SK-N-SH (cell line): ENCODE measurements at regions not wholly inside any gene's neighbourhood (a gene's known extent, or its start where the extent isn't known, plus 50 kb on each side); places are given as distances from the start of the nearest gene placed in this dataset.
A peak's percentile ranks its signal among the peaks of the same experiment; 100 is the strongest.

Experiments used
- CTCF ChIA-PET: fragments of 300-600, 350-600 bp; formaldehyde crosslinking; extraction: SDS; loops from one replicate; lab custom pipeline; 2021; lab: Yijun Ruan, JAX
- POLR2A ChIA-PET: fragments of 350-600 bp; sonication (Branson Sonifier 250); formaldehyde crosslinking; extraction: SDS; loops from one replicate; lab custom pipeline; 2020; ENCODE audit warnings: antibody characterized with exemption, inconsistent platforms; lab: Yijun Ruan, JAX
- DNase-seq: peaks from one replicate; pipeline ENCODE4 v3.0.0; 2012
- H2AFZ ChIP-seq: fragments of 200-600 bp; sonication (generic); 2 replicates; pipeline ENCODE4 v1.8.1; 2016; ENCODE audit warnings: antibody characterized with exemption, mild to moderate bottlenecking, low read depth
- H3F3A ChIP-seq: fragments of 200-600 bp; sonication (generic); replicated peaks from 2 replicates; pipeline ENCODE3; 2016; ENCODE audit warnings: antibody characterized with exemption, mild to moderate bottlenecking; ENCODE audit not compliant: insufficient read depth
- H3K27ac ChIP-seq, 2 experiments: fragments of 200-500 bp in 1 of 2; fragments of 200-600 bp in 1 of 2; sonication (Bioruptor generic) in 1 of 2; sonication (generic), shearing (Covaris generic) in 1 of 2; 2 replicates each; pipeline versions ENCODE4 v1.5.1 to v1.6.1; 2014 to 2016; ENCODE audit warnings: low read depth in 2 of 2, inconsistent platforms in 1 of 2, low read length in 1 of 2, mild to moderate bottlenecking in 1 of 2, mixed read lengths in 1 of 2
- H3K27me3 ChIP-seq: fragments of 200-600 bp; sonication (generic), shearing (Covaris generic); 2 replicates; pipeline ENCODE4 v1.6.1; 2016; ENCODE audit warnings: mixed run types; ENCODE audit not compliant: insufficient read depth
- H3K36me3 ChIP-seq, 2 experiments: fragments of 200-500 bp in 1 of 2; fragments of 200-600 bp in 1 of 2; sonication (Bioruptor generic) in 1 of 2; sonication (generic) in 1 of 2; replicated peaks in 1 of 2; 2 replicates each; pipeline versions ENCODE3 to v1.5.1; 2014 to 2016; ENCODE audit warnings: low read length in 1 of 2, mild to moderate bottlenecking in 1 of 2; ENCODE audit not compliant: insufficient read depth in 2 of 2, control insufficient read depth in 1 of 2
- H3K4me1 ChIP-seq, 2 experiments: fragments of 200-500 bp in 1 of 2; fragments of 200-600 bp in 1 of 2; sonication (Bioruptor generic) in 1 of 2; sonication (generic), shearing (Covaris generic) in 1 of 2; 2 replicates each; pipeline versions ENCODE4 v1.5.1 to v1.6.1; 2014 to 2016; ENCODE audit warnings: low read depth in 1 of 2, low read length in 1 of 2, mixed run types in 1 of 2; ENCODE audit not compliant: insufficient read depth in 2 of 2, control insufficient read depth in 1 of 2
- H3K4me2 ChIP-seq: fragments of 200-600 bp; sonication (generic), shearing (Covaris generic); 2 replicates; pipeline ENCODE4 v1.6.1; 2017; ENCODE audit warnings: mixed run types
- H3K4me3 ChIP-seq, 2 experiments: fragments of 200-500 bp in 1 of 2; fragments of 200-600 bp in 1 of 2; sonication (Bioruptor generic) in 1 of 2; sonication (generic), shearing (Covaris generic) in 1 of 2; 2 replicates each; pipeline versions ENCODE4 v1.5.1 to v1.8.1; 2014 to 2016; ENCODE audit warnings: low read depth in 2 of 2, inconsistent platforms in 1 of 2, low read length in 1 of 2, mild to moderate bottlenecking in 1 of 2, mixed read lengths in 1 of 2, moderate library complexity in 1 of 2
- H3K79me2 ChIP-seq: fragments of 200-600 bp; sonication (generic); 2 replicates; pipeline ENCODE4 v1.8.1; 2017; ENCODE audit warnings: mild to moderate bottlenecking; ENCODE audit not compliant: insufficient read depth
- H3K9ac ChIP-seq: fragments of 200-600 bp; sonication (generic); 2 replicates; pipeline ENCODE4 v1.6.1; 2017; ENCODE audit warnings: mixed run types
- H3K9me2 ChIP-seq: fragments of 200-600 bp; sonication (generic); 2 replicates; pipeline ENCODE4 v1.6.1; 2017; ENCODE audit warnings: mixed run types
- H3K9me3 ChIP-seq: fragments of 200-600 bp; sonication (generic); 2 replicates; pipeline ENCODE4 v1.6.1; 2017; ENCODE audit warnings: mixed run types, mild to moderate bottlenecking, moderate library complexity
- H4K20me1 ChIP-seq: fragments of 200-600 bp; sonication (generic); 2 replicates; pipeline ENCODE4 v1.6.1; 2017; ENCODE audit warnings: mild to moderate bottlenecking, mixed run types; ENCODE audit not compliant: insufficient read depth
- CTCF ChIP-seq: fragments of 200-600 bp; sonication (generic); IDR thresholded peaks from 2 replicates; pipeline ENCODE4 v1.6.1; 2017; ENCODE audit warnings: antibody characterized with exemption, mild to moderate bottlenecking, moderate library complexity
- FOXM1 ChIP-seq: IDR thresholded peaks from 2 replicates; pipeline ENCODE4 v1.4.0; 2012; ENCODE audit warnings: low read depth, mild to moderate bottlenecking
- GABPA ChIP-seq: IDR thresholded peaks from 2 replicates; pipeline ENCODE4 v1.4.0; 2012; ENCODE audit warnings: low read depth, mild to moderate bottlenecking
- GATA2 ChIP-seq: sonication (generic); formaldehyde crosslinking; IDR thresholded peaks from 2 replicates; pipeline ENCODE4 v1.5.0; 2020; ENCODE audit warnings: mild to moderate bottlenecking, missing genetic modification reagents
- MAX ChIP-seq: IDR thresholded peaks from 2 replicates; pipeline ENCODE4 v1.4.0; 2012; ENCODE audit warnings: low read depth
- MEF2A ChIP-seq: IDR thresholded peaks from 2 replicates; pipeline ENCODE4 v1.4.0; 2012; ENCODE audit warnings: low read depth, borderline replicate concordance
- MXI1 ChIP-seq: IDR thresholded peaks from 2 replicates; pipeline ENCODE4 v1.6.1; 2012; ENCODE audit warnings: mild to moderate bottlenecking, low read depth, low read length, improper control_type of control experiment
- NFIC ChIP-seq: IDR thresholded peaks from 2 replicates; pipeline ENCODE4 v1.4.0; 2012; ENCODE audit warnings: borderline replicate concordance
- NRF1 ChIP-seq: IDR thresholded peaks from 2 replicates; pipeline ENCODE4 v1.6.1; 2012; ENCODE audit warnings: low read depth, mild to moderate bottlenecking, low read length
- RAD21 ChIP-seq: IDR thresholded peaks from 2 replicates; pipeline ENCODE4 v1.6.1; 2012; ENCODE audit warnings: mild to moderate bottlenecking, low read length
- RCOR1 ChIP-seq: fragments of 150-350 bp; IDR thresholded peaks from 2 replicates; pipeline ENCODE4 v1.6.1; 2017; ENCODE audit warnings: antibody characterized with exemption, low read length
- RFX5 ChIP-seq: IDR thresholded peaks from 2 replicates; pipeline ENCODE4 v1.6.1; 2012; ENCODE audit warnings: mild to moderate bottlenecking, improper control_type of control experiment, low read length
- RXRA ChIP-seq: IDR thresholded peaks from 2 replicates; pipeline ENCODE4 v1.4.0; 2012; ENCODE audit warnings: low read depth, mild to moderate bottlenecking, borderline replicate concordance
- SMC3 ChIP-seq: IDR thresholded peaks from 2 replicates; pipeline ENCODE4 v1.6.1; 2012; ENCODE audit warnings: low read depth, low read length, improper control_type of control experiment
- TAF1 ChIP-seq: IDR thresholded peaks from 2 replicates; pipeline ENCODE4 v1.6.1; 2012; ENCODE audit warnings: low read depth, mild to moderate bottlenecking, low read length, moderate library complexity, borderline replicate concordance
- TEAD4 ChIP-seq: IDR thresholded peaks from 2 replicates; pipeline ENCODE4 v1.4.0; 2012; ENCODE audit warnings: mild to moderate bottlenecking, borderline replicate concordance; ENCODE audit not compliant: insufficient read depth
- YY1 ChIP-seq: IDR thresholded peaks from 2 replicates; pipeline ENCODE4 v1.4.0; 2012; ENCODE audit warnings: low read depth, mild to moderate bottlenecking
- WGBS: methylation state at CpG from one replicate; pipeline ENCODE4 v1.1.6; 2017; ENCODE audit warnings: low lambda C conversion rate; 5-methylcytosine and 5-hydroxymethylcytosine counted together
- TF ChIP-seq, protein P1 (sequence below): IDR thresholded peaks from 2 replicates; pipeline ENCODE4 v1.6.1; 2012; ENCODE audit warnings: mild to moderate bottlenecking, low read depth, low read length, moderate library complexity
- TF ChIP-seq, protein P2 (sequence below): IDR thresholded peaks from 2 replicates; pipeline ENCODE4; 2012
- TF ChIP-seq, protein P3 (sequence below): IDR thresholded peaks from 2 replicates; pipeline ENCODE4 v1.4.0; 2012; ENCODE audit warnings: low read depth, borderline replicate concordance
- TF ChIP-seq, protein P4 (sequence below): fragments of 150-350 bp; IDR thresholded peaks from 2 replicates; pipeline ENCODE4 v1.6.1; 2016; ENCODE audit warnings: mild to moderate bottlenecking, low read depth, low read length

- no peak overlapping the region; a peak in 1 of 4 replicates for H3K4me3 ChIP-seq
- peak; percentile 38 for DNase-seq
- H3K9me3 ChIP-seq = no peaks in the 10 kb centered on the region
- H4K20me1 ChIP-seq = no peaks in the 10 kb centered on the region
- no peaks in the 10 kb centered on the region for H3K36me3 ChIP-seq
- TF ChIP-seq NFIC (no peak), FOXM1 (no peak), GABPA (no peak), RAD21 (peak; percentile 83), MEF2A (no peak), NRF1 (no peak), YY1 (no peak), MAX (no peak), SMC3 (peak; percentile 47; the same call in 1 of the 2 replicates), GATA2 (CRISPR knock-in tag) (no peak), CTCF (peak; percentile 46), TAF1 (no peak), RCOR1 (no peak), RXRA (no peak), MXI1 (no peak), TEAD4 (no peak), RFX5 (no peak)
- TF ChIP-seq, protein P1, sequence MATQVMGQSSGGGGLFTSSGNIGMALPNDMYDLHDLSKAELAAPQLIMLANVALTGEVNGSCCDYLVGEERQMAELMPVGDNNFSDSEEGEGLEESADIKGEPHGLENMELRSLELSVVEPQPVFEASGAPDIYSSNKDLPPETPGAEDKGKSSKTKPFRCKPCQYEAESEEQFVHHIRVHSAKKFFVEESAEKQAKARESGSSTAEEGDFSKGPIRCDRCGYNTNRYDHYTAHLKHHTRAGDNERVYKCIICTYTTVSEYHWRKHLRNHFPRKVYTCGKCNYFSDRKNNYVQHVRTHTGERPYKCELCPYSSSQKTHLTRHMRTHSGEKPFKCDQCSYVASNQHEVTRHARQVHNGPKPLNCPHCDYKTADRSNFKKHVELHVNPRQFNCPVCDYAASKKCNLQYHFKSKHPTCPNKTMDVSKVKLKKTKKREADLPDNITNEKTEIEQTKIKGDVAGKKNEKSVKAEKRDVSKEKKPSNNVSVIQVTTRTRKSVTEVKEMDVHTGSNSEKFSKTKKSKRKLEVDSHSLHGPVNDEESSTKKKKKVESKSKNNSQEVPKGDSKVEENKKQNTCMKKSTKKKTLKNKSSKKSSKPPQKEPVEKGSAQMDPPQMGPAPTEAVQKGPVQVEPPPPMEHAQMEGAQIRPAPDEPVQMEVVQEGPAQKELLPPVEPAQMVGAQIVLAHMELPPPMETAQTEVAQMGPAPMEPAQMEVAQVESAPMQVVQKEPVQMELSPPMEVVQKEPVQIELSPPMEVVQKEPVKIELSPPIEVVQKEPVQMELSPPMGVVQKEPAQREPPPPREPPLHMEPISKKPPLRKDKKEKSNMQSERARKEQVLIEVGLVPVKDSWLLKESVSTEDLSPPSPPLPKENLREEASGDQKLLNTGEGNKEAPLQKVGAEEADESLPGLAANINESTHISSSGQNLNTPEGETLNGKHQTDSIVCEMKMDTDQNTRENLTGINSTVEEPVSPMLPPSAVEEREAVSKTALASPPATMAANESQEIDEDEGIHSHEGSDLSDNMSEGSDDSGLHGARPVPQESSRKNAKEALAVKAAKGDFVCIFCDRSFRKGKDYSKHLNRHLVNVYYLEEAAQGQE = no peak
- TF ChIP-seq, protein P2, sequence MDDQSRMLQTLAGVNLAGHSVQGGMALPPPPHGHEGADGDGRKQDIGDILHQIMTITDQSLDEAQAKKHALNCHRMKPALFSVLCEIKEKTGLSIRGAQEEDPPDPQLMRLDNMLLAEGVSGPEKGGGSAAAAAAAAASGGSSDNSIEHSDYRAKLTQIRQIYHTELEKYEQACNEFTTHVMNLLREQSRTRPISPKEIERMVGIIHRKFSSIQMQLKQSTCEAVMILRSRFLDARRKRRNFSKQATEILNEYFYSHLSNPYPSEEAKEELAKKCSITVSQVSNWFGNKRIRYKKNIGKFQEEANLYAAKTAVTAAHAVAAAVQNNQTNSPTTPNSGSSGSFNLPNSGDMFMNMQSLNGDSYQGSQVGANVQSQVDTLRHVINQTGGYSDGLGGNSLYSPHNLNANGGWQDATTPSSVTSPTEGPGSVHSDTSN = no peak
- TF ChIP-seq, protein P3, sequence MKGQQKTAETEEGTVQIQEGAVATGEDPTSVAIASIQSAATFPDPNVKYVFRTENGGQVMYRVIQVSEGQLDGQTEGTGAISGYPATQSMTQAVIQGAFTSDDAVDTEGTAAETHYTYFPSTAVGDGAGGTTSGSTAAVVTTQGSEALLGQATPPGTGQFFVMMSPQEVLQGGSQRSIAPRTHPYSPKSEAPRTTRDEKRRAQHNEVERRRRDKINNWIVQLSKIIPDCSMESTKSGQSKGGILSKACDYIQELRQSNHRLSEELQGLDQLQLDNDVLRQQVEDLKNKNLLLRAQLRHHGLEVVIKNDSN = no peak
- TF ChIP-seq, protein P4, sequence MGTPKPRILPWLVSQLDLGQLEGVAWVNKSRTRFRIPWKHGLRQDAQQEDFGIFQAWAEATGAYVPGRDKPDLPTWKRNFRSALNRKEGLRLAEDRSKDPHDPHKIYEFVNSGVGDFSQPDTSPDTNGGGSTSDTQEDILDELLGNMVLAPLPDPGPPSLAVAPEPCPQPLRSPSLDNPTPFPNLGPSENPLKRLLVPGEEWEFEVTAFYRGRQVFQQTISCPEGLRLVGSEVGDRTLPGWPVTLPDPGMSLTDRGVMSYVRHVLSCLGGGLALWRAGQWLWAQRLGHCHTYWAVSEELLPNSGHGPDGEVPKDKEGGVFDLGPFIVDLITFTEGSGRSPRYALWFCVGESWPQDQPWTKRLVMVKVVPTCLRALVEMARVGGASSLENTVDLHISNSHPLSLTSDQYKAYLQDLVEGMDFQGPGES = no peak
- no peak overlapping the region for H3K27ac ChIP-seq
- 36% methylated on average over 2 of the region's 2 CpGs for WGBS
- no peak overlapping the region for H3K4me2 ChIP-seq
- H2AFZ ChIP-seq = no peak overlapping the region
- no peaks in the 10 kb centered on the region for H3K9me2 ChIP-seq
- H3K9ac ChIP-seq = no peak overlapping the region
- no peaks in the 10 kb centered on the region for H3K4me1 ChIP-seq
- ChIA-PET CTCF (interaction anchor here (0.6 to 4.0 kb wide), 26 partner anchors 9 to 1384 kb away, joined by 3 to 34 read pairs (median 4); no protein-coding TSS in a partner anchor), POLR2A (no interaction called here)
- no peaks in the 10 kb centered on the region for H3K27me3 ChIP-seq
- no peaks in the 10 kb centered on the region for H3K79me2 ChIP-seq
- no peaks in the 10 kb centered on the region for H3F3A ChIP-seq
Observed at GRCh38 chr13:90968166-90968904, 379.2 kb upstream of the MIR17HG start.
